ENCODE measurements at regions not wholly inside any gene's neighbourhood (a gene's known extent, or its start where the extent isn't known, plus 50 kb on each side); places are given as distances from the start of the nearest gene placed in this dataset.

GRCh38 chr5:104942735-104943134 is 1380.1 kb upstream of the NUDT12 start:
- TF ChIP-seq POLR2AphosphoS5 (IDR thresholded peaks at IDR 0.05; ENCODE audit: low read depth, low read length): no peak
- TF ChIP-seq SIN3A (IDR thresholded peaks at IDR 0.05; ENCODE audit: low read depth): no peak
- TF ChIP-seq, protein P1, sequence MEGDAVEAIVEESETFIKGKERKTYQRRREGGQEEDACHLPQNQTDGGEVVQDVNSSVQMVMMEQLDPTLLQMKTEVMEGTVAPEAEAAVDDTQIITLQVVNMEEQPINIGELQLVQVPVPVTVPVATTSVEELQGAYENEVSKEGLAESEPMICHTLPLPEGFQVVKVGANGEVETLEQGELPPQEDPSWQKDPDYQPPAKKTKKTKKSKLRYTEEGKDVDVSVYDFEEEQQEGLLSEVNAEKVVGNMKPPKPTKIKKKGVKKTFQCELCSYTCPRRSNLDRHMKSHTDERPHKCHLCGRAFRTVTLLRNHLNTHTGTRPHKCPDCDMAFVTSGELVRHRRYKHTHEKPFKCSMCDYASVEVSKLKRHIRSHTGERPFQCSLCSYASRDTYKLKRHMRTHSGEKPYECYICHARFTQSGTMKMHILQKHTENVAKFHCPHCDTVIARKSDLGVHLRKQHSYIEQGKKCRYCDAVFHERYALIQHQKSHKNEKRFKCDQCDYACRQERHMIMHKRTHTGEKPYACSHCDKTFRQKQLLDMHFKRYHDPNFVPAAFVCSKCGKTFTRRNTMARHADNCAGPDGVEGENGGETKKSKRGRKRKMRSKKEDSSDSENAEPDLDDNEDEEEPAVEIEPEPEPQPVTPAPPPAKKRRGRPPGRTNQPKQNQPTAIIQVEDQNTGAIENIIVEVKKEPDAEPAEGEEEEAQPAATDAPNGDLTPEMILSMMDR (IDR thresholded peaks at IDR 0.05 in 2 of 3, conservative IDR thresholded peaks at IDR 0.05 in 1 of 3; ENCODE audit: borderline replicate concordance in 1 of 3, insufficient read depth in 1 of 3, low read depth in 2 of 3, low read length in 2 of 3): no peak

Measured in HCT116 (cell line).